ENCODE measurements at regions not wholly inside any gene's neighbourhood (a gene's known extent, or its start where the extent isn't known, plus 50 kb on each side); places are given as distances from the start of the nearest gene placed in this dataset.

- DNase-seq (ENCODE audit: low read depth in 2 of 3, low spot score in 1 of 3) = no peak
Measured at GRCh38 chr3:189042832-189043231, 128.9 kb upstream of the TPRG1 start.

- DNase-seq (ENCODE audit: low read depth in 2 of 3, low spot score in 1 of 3) = no peak
Measured at GRCh38 chr3:189049458-189050236, 122.1 kb upstream of the TPRG1 start.

- DNase-seq (ENCODE audit: low read depth in 2 of 3, low spot score in 1 of 3) = no peak
Measured at GRCh38 chr3:189053322-189053721, 118.4 kb upstream of the TPRG1 start.

GRCh38 chr3:189056646-189057335 lies 115.0 kb upstream of the TPRG1 start:
- no peak for DNase-seq (ENCODE audit: low read depth in 2 of 3, low spot score in 1 of 3)

GRCh38 chr3:189057369-189057768 lies 114.4 kb upstream of the TPRG1 start:
- no peak for DNase-seq (ENCODE audit: low read depth in 2 of 3, low spot score in 1 of 3)

- no peak for DNase-seq (ENCODE audit: low read depth in 2 of 3, low spot score in 1 of 3)
Measured at GRCh38 chr3:189058071-189058470, 113.7 kb upstream of the TPRG1 start.

GRCh38 chr3:189070965-189071364 lies 100.8 kb upstream of the TPRG1 start:
- DNase-seq (ENCODE audit: low read depth in 2 of 3, low spot score in 1 of 3) = no peak

- no peak for DNase-seq (ENCODE audit: low read depth in 2 of 3, low spot score in 1 of 3)
Measured at GRCh38 chr3:189071446-189071845, 100.3 kb upstream of the TPRG1 start.

GRCh38 chr3:189076449-189076848 lies 95.3 kb upstream of the TPRG1 start:
- no peak for DNase-seq (ENCODE audit: low read depth in 2 of 3, low spot score in 1 of 3)

GRCh38 chr3:189080745-189081144 lies 91.0 kb upstream of the TPRG1 start:
- DNase-seq (ENCODE audit: low read depth in 2 of 3, low spot score in 1 of 3) = no peak

- DNase-seq (ENCODE audit: low read depth in 2 of 3, low spot score in 1 of 3) = no peak
Measured at GRCh38 chr3:189082666-189083427, 88.9 kb upstream of the TPRG1 start.

GRCh38 chr3:189084620-189085019 lies 87.2 kb upstream of the TPRG1 start:
- DNase-seq (ENCODE audit: low read depth in 2 of 3, low spot score in 1 of 3) = no peak

- no peak for DNase-seq (ENCODE audit: low read depth in 2 of 3, low spot score in 1 of 3)
Measured at GRCh38 chr3:189092547-189092946, 79.2 kb upstream of the TPRG1 start.

GRCh38 chr3:189094539-189094938 lies 77.2 kb upstream of the TPRG1 start:
- no peak for DNase-seq (ENCODE audit: low read depth in 2 of 3, low spot score in 1 of 3)

GRCh38 chr3:189096092-189096491 lies 75.7 kb upstream of the TPRG1 start:
- DNase-seq (ENCODE audit: low read depth in 2 of 3, low spot score in 1 of 3) = no peak

GRCh38 chr3:189099031-189099471 lies 72.7 kb upstream of the TPRG1 start:
- no peak for DNase-seq (ENCODE audit: low read depth in 2 of 3, low spot score in 1 of 3)

- DNase-seq (ENCODE audit: low read depth in 2 of 3, low spot score in 1 of 3) = no peak
Measured at GRCh38 chr3:189099505-189100290, 72.1 kb upstream of the TPRG1 start.

GRCh38 chr3:189100866-189101265 lies 70.9 kb upstream of the TPRG1 start:
- no peak for DNase-seq (ENCODE audit: low read depth in 2 of 3, low spot score in 1 of 3)

GRCh38 chr3:189101594-189101993 lies 70.2 kb upstream of the TPRG1 start:
- no peak for DNase-seq (ENCODE audit: low read depth in 2 of 3, low spot score in 1 of 3)

GRCh38 chr3:189103208-189103607 lies 68.6 kb upstream of the TPRG1 start:
- no peak for DNase-seq (ENCODE audit: low read depth in 2 of 3, low spot score in 1 of 3)

- DNase-seq (ENCODE audit: low read depth in 2 of 3, low spot score in 1 of 3) = no peak
Measured at GRCh38 chr3:189108067-189108466, 63.7 kb upstream of the TPRG1 start.
